ENCODE measurements at regions not wholly inside any gene's neighbourhood (a gene's known extent, or its start where the extent isn't known, plus 50 kb on each side); places are given as distances from the start of the nearest gene placed in this dataset.
A peak's percentile ranks its signal among the peaks of the same experiment; 100 is the strongest.

GRCh38 chr3:86797946-86798345, 193.0 kb downstream of the VGLL3 start:
- Histone ChIP-seq H3K27ac (no peak overlapping the region), H3K27me3 (no peaks in the 10 kb centered on the region), H3K9me3 (no peaks in the 10 kb centered on the region), H3K4me1 (peaks cover 0 to 21% (median 7%) of the 10 kb centered on the region in 4 donors), H3K36me3 (no peaks in the 10 kb centered on the region), H3K4me3 (no peak overlapping the region)
- 98 to 100% methylated on average over 1 of the region's 1 CpG for WGBS, 2 donors
- TF ChIP-seq EP300 (IDR thresholded peaks at IDR 0.05) (no peak), CTCF (IDR thresholded peaks at IDR 0.05) (no peak), POLR2A (IDR thresholded peaks at IDR 0.05) (no peak)
- no peak for DNase-seq (ENCODE audit: low spot score in 2 of 2)

GRCh38 chr3:86794361-86795065, 196.4 kb downstream of the VGLL3 start:
- no peaks in the 10 kb centered on the region for H3K9me3 ChIP-seq

GRCh38 chr3:86793786-86794185, 197.2 kb downstream of the VGLL3 start:
- H3K9me3 ChIP-seq, result no peaks in the 10 kb centered on the region
- peak overlapping the region in 2 of 4 donors; percentile 4 to 33 for H3K4me3 ChIP-seq
- peaks cover 0 to 28% (median 8%) of the 10 kb centered on the region in 4 donors for H3K4me1 ChIP-seq
- TF ChIP-seq POLR2A (IDR thresholded peaks at IDR 0.05) (peak; percentile 45 to 64), CTCF (IDR thresholded peaks at IDR 0.05) (no peak), EP300 (IDR thresholded peaks at IDR 0.05) (peak; percentile 95 to 97)
- H3K36me3 ChIP-seq, result no peaks in the 10 kb centered on the region
- peak overlapping the region; percentile 89 to 96 (median 94) for H3K27ac ChIP-seq
- WGBS, 2 donors, result 11 to 14% methylated on average over 1 of the region's 1 CpG
- peak in 1 of 2 donors; percentile 36 for DNase-seq (ENCODE audit: low spot score in 2 of 2)
- no peaks in the 10 kb centered on the region for H3K27me3 ChIP-seq

More at GRCh38 chr3:86794361-86795065, 196.4 kb downstream of the VGLL3 start:
- TF ChIP-seq EP300 (IDR thresholded peaks at IDR 0.05) (no peak), POLR2A (IDR thresholded peaks at IDR 0.05) (no peak), CTCF (IDR thresholded peaks at IDR 0.05) (no peak)
- H3K36me3 ChIP-seq, result no peaks in the 10 kb centered on the region
- peak overlapping the region; percentile 89 to 96 (median 94) for H3K27ac ChIP-seq
- peak overlapping the region; percentile 4 to 33 (median 14) for H3K4me3 ChIP-seq
- no peaks in the 10 kb centered on the region for H3K27me3 ChIP-seq
- H3K4me1 ChIP-seq, result peaks cover 0 to 28% (median 8%) of the 10 kb centered on the region in 4 donors
- no peak for DNase-seq (ENCODE audit: low spot score in 2 of 2)
- 15 to 18% methylated on average over 3 of the region's 3 CpGs for WGBS, 2 donors

GRCh38 chr3:86792316-86792715, 198.6 kb downstream of the VGLL3 start:
- Histone ChIP-seq H3K4me1 (peaks cover 0 to 28% (median 8%) of the 10 kb centered on the region in 4 donors), H3K27me3 (no peaks in the 10 kb centered on the region), H3K27ac (peak overlapping the region in 3 of 4 donors; percentile 94 to 96 (median 94)), H3K9me3 (no peaks in the 10 kb centered on the region), H3K36me3 (no peaks in the 10 kb centered on the region), H3K4me3 (no peak overlapping the region)
- no peak for TF ChIP-seq POLR2A (IDR thresholded peaks at IDR 0.05)
- TF ChIP-seq EP300 (IDR thresholded peaks at IDR 0.05), result no peak
- no peak for DNase-seq (ENCODE audit: low spot score in 2 of 2)

- H3K4me1 ChIP-seq, result peaks cover 4 to 32% (median 9%) of the 10 kb centered on the region in 4 donors
- H3K27me3 ChIP-seq, result no peaks in the 10 kb centered on the region
- H3K27ac ChIP-seq, result peak overlapping the region in 2 of 4 donors; percentile 16 to 94
- H3K9me3 ChIP-seq, result no peaks in the 10 kb centered on the region
- WGBS, 2 donors, result 80 to 82% methylated on average over 4 of the region's 4 CpGs
- TF ChIP-seq EP300 (IDR thresholded peaks at IDR 0.05) (no peak), POLR2A (IDR thresholded peaks at IDR 0.05) (no peak), CTCF (IDR thresholded peaks at IDR 0.05) (no peak)
- no peak overlapping the region for H3K4me3 ChIP-seq
- no peaks in the 10 kb centered on the region for H3K36me3 ChIP-seq
- no peak for DNase-seq (ENCODE audit: low spot score in 2 of 2)
These were observed 199.9 kb downstream of the VGLL3 start for GRCh38 chr3:86790884-86791549.
